ENCODE measurements at regions not wholly inside any gene's neighbourhood (a gene's known extent, or its start where the extent isn't known, plus 50 kb on each side); places are given as distances from the start of the nearest gene placed in this dataset.
"Not testable (repeated sequence)": the region's sequence is repeated elsewhere in the genome, so short reads cannot be mapped to it uniquely, and the experiment has no call there.

DNA sequence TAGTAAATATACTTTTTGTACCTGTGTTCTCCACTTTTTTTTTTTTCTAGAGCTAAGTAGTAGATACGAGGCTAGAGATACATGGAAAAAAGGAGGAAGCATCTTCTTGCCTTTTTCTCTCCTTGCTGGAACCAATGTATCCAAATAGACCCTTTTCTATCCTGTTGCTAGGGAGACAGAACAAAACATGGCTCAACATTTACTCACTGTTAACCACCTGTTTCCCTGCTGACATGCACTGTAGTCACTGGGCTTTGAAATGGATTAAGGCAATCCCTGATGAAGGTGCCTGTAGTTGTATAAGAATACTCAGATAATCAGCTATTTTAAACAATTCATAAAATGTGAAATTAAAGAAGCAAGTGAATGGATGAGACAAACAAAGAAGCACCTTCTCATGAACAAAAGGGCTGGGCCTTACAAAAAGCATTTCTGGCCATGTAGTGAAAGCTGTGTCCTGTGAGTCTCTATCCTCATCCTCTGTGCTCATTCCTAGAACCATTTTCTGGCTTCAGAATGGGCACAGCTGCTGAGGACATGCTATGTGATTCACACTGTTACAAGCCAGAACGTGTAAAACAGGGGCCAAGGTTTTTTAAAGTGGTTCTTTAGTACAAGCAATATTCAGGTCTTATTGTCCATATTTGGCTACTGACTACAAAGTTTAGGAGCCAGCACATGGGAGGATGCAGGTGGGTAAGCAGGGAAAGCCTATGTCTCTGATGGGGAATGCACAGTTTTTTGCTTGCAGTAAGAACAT is 100.4 kb upstream of the NDN start:
- H3K36me3 ChIP-seq, result no peaks in the 10 kb centered on the region
- TF ChIP-seq CTCF (IDR thresholded peaks at IDR 0.05; ENCODE audit: low read depth, low read length), result no peak

DNA sequence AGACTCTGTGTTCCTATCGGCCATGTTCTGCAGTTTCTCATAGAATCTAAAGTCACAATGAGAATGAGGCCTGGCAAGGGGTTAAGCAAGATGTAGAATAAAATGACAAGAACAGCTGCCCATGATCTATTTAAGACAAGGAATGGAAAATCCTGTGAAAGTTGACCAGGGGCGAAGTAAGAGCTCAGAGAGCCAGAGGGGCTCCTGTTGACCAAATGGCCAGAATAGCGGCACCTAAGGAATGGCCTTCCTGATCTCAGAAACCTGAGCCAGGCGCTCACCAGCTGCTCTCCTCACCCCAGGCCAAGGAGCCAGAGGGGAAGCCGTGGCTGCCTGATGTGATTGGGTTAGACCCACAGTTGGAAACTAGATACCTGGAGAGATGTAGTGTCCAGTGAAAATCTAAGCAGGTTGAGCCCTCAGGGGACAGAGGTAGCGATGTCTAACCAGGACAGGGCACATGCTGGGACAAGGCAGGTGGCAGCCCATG is 106.1 kb upstream of the NDN start:
- DNase-seq, result no peak
- Histone ChIP-seq H3K36me3 (no peaks in the 10 kb centered on the region), H3K4me3 (ENCODE audit: low read depth, low read length) (no peak overlapping the region), H3K27me3 (ENCODE audit: insufficient read depth, low read depth, severe bottlenecking) (no peaks in the 10 kb centered on the region), H3K9me3 (ENCODE audit: severe bottlenecking) (no peaks in the 10 kb centered on the region), H3K27ac (no peak overlapping the region)
- TF ChIP-seq CTCF (IDR thresholded peaks at IDR 0.05; ENCODE audit: low read depth, low read length), result no peak

More for the DNA sequence above, 100.4 kb upstream of the NDN start:
- DNase-seq, result no peak
- no peak overlapping the region for H3K27ac ChIP-seq
- H3K4me3 ChIP-seq (ENCODE audit: low read depth, low read length), result no peak overlapping the region
- no peaks in the 10 kb centered on the region for H3K9me3 ChIP-seq (ENCODE audit: severe bottlenecking)
- no peaks in the 10 kb centered on the region for H3K27me3 ChIP-seq (ENCODE audit: insufficient read depth, low read depth, severe bottlenecking)

- no peak overlapping the region for H3K27ac ChIP-seq
- H3K4me3 ChIP-seq (ENCODE audit: low read depth, low read length), result no peak overlapping the region
- TF ChIP-seq CTCF (IDR thresholded peaks at IDR 0.05; ENCODE audit: low read depth, low read length), result no peak
- H3K36me3 ChIP-seq, result no peaks in the 10 kb centered on the region
- peaks cover 5% of the 10 kb centered on the region for H3K27me3 ChIP-seq (ENCODE audit: insufficient read depth, low read depth, severe bottlenecking)
- H3K9me3 ChIP-seq (ENCODE audit: severe bottlenecking), result no peaks in the 10 kb centered on the region
- DNase-seq, result no peak
Measured at GRCh38 chr15:23797747-23798446, 110.8 kb upstream of the NDN start.

GRCh38 chr15:23801881-23802280 is 114.8 kb upstream of the NDN start:
- Histone ChIP-seq H3K27ac (no peak overlapping the region), H3K9me3 (ENCODE audit: severe bottlenecking) (no peaks in the 10 kb centered on the region), H3K36me3 (no peaks in the 10 kb centered on the region), H3K4me3 (ENCODE audit: low read depth, low read length) (no peak overlapping the region), H3K27me3 (ENCODE audit: insufficient read depth, low read depth, severe bottlenecking) (peaks cover 5% of the 10 kb centered on the region)
- no peak for TF ChIP-seq CTCF (IDR thresholded peaks at IDR 0.05; ENCODE audit: low read depth, low read length)
- no peak for DNase-seq

GRCh38 chr15:23802896-23803435 is 115.9 kb upstream of the NDN start:
- H3K27ac ChIP-seq; DNase-seq; H3K36me3 ChIP-seq; H3K27me3 ChIP-seq (ENCODE audit: insufficient read depth, low read depth, severe bottlenecking); H3K9me3 ChIP-seq (ENCODE audit: severe bottlenecking); H3K4me3 ChIP-seq (ENCODE audit: low read depth, low read length): not testable (repeated sequence)

DNA sequence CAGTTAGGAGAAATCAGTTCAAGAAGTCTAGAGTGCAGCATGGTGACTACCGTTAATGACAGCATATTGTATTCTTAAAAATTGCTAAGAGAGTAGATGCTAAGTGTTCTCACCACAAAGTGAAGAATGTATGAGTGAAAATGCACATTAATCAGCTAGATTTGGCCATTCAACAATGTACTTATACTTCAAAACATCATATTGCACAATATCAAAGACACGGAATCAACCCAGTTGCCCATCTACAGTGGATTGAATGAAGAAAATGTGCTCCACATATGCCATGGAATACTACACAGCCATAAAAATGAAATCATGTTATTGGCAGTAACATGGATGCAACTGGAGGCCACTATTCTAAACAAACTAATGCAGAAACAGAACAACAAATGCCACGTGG is 119.9 kb upstream of the NDN start:
- Histone ChIP-seq H3K36me3 (no peaks in the 10 kb centered on the region), H3K27ac (no peak overlapping the region), H3K9me3 (ENCODE audit: severe bottlenecking) (no peaks in the 10 kb centered on the region), H3K4me3 (ENCODE audit: low read depth, low read length) (no peak overlapping the region), H3K27me3 (ENCODE audit: insufficient read depth, low read depth, severe bottlenecking) (peaks cover 4% of the 10 kb centered on the region)
- TF ChIP-seq CTCF (IDR thresholded peaks at IDR 0.05; ENCODE audit: low read depth, low read length), result no peak
- DNase-seq, result no peak
